Fibroblast of pulmonary artery (primary cell): ENCODE measurements at regions not wholly inside any gene's neighbourhood (a gene's known extent, or its start where the extent isn't known, plus 50 kb on each side); places are given as distances from the start of the nearest gene placed in this dataset.

Experiments used
- DNase-seq: peaks from one replicate; pipeline ENCODE4 v3.0.0-alpha.2; 2010; ENCODE audit warnings: low read depth
- H3K4me3 ChIP-seq: replicated peaks from 2 replicates; pipeline ENCODE4 v1.5.1; 2011; ENCODE audit warnings: low read depth, mild to moderate bottlenecking, control low read depth, low read length, moderate library complexity
- TF ChIP-seq, protein P1 (sequence below): IDR thresholded peaks from 2 replicates; pipeline ENCODE4 v1.5.1; 2011; ENCODE audit warnings: mild to moderate bottlenecking, control low read depth, low read length, inconsistent platforms; ENCODE audit errors: missing control alignments

GRCh38 chr14:53850714-53851296 lies 105.8 kb downstream of the BMP4 start:
- no peak overlapping the region for H3K4me3 ChIP-seq
- TF ChIP-seq, protein P1, sequence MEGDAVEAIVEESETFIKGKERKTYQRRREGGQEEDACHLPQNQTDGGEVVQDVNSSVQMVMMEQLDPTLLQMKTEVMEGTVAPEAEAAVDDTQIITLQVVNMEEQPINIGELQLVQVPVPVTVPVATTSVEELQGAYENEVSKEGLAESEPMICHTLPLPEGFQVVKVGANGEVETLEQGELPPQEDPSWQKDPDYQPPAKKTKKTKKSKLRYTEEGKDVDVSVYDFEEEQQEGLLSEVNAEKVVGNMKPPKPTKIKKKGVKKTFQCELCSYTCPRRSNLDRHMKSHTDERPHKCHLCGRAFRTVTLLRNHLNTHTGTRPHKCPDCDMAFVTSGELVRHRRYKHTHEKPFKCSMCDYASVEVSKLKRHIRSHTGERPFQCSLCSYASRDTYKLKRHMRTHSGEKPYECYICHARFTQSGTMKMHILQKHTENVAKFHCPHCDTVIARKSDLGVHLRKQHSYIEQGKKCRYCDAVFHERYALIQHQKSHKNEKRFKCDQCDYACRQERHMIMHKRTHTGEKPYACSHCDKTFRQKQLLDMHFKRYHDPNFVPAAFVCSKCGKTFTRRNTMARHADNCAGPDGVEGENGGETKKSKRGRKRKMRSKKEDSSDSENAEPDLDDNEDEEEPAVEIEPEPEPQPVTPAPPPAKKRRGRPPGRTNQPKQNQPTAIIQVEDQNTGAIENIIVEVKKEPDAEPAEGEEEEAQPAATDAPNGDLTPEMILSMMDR: no peak
- peak; percentile 70 for DNase-seq

- TF ChIP-seq, protein P1: no peak
- H3K4me3 ChIP-seq: no peak overlapping the region
- no peak for DNase-seq
Observed at GRCh38 chr14:53849549-53849948, 107.1 kb downstream of the BMP4 start.

DNA sequence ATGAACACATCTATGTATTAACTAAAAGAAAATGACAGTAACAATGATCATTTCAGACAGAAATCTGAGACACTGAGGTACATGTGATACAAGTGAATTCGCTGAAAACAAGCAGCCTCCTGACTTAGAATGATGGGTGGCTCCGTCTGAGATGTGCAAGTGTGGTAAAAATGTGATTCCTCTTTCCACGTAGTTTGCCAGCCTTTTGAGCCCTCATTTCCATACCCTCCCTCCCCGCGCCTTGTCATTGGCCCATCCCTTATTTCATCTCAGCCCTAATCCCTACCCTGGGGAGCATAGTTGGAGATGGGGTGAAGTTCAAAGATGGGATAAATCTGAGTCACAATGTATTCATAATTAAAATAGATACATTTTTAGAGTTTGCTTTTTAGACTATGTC lies 107.8 kb downstream of the BMP4 start:
- TF ChIP-seq, protein P1: no peak
- DNase-seq: no peak
- no peak overlapping the region for H3K4me3 ChIP-seq

DNA sequence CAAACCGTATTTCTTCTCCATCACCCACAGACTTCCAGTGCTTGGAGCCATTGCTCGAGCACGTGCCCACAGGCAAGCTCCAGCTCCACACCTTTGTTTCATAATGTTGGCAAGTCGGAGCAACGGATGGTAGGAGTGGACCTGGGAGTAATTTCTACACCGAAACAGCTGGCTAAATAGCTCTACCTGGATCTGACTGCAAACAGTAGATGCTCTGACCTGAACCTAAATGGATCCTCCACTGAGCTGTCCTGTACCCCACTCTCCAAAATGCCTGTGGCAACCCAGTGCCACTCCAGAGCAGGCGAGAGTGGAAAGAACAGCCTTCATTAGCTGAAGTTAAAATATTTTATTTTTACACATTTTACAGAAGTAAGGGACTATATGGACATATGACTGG lies 108.7 kb downstream of the BMP4 start:
- no peak overlapping the region for H3K4me3 ChIP-seq
- TF ChIP-seq, protein P1: no peak
- DNase-seq: no peak

DNA sequence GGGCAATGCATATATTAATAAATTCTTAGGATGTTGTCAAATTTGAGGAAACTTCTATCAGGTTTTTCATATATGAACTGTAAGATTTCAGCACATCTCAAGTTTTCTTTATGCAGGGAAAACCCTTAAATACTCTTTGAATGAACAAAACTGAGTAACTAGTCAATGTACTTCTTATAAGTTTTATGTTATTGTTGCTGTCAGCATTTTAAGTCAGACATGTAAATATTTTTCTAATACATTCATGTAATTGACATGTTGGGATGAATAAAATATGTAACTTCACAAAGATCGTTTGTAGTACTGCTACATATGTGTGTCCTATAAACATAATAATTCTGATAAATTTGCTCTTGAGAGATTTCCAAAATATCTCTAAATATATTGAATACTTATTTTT lies 109.6 kb downstream of the BMP4 start:
- H3K4me3 ChIP-seq: no peak overlapping the region
- TF ChIP-seq, protein P1: no peak
- no peak for DNase-seq

DNA sequence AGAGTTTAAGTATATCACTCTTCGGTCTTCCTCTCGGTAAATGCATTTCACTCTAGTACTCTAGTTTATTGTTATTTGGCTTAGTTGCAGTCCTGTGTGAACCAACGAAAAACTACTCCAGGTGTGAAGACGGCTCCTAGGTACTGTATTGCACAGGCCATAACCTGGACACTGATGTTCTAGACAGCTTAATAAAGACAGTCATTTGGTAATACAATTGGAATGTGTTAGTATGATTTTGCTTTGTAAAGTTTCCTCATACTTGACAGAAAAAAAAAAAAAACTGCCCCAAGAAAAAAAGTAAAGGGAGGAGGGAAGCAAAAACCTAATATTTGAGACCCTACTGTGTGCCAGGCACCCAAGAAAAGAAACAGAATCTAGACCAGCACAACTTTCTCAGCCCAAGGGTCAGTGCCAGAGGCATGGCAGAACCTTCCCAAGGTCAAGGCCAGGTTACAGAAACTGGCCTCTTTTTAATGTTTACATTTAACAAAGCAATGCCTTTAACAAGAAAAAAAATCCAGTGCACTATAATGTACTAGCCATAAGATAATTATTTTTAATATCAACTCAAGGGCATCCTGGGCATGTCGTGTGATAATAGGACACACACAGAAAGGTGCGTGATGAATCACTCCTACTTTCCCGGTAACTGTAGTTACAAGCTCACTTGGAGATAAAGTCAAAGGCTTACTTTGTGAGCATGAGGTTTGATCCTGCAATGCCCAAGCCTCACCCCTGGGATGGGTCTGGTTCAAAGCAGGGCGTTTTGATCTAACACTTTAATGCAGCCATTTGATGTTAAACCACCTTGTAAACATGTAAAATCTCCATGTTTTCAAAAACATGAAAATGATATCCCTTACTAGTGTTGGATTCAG lies 110.6 kb downstream of the BMP4 start:
- no peak overlapping the region for H3K4me3 ChIP-seq
- TF ChIP-seq, protein P1: no peak
- peak; percentile 16 for DNase-seq
